ENCODE measurements at regions not wholly inside any gene's neighbourhood (a gene's known extent, or its start where the extent isn't known, plus 50 kb on each side); places are given as distances from the start of the nearest gene placed in this dataset.

- H2AK5ac ChIP-seq (ENCODE audit: low read depth, low read length), result no peak overlapping the region
- no peak overlapping the region for H2BK120ac ChIP-seq (replicated peaks; ENCODE audit: low read depth, low read length)
- no peaks in the 10 kb centered on the region for H3K23me2 ChIP-seq (ENCODE audit: low read depth, low read length)
- H3K23ac ChIP-seq (ENCODE audit: insufficient read length), result no peak overlapping the region
- H3K27me3 ChIP-seq (replicated peaks in 1 of 4; ENCODE audit: control insufficient read depth in 3 of 4, extremely low read depth in 1 of 4, insufficient read depth in 3 of 4, low read length in 3 of 4), result peaks cover 0 to 1% (median 0%) of the 10 kb centered on the region in 4 experiments; a peak in 1 of 7 replicates
- H2BK12ac ChIP-seq (ENCODE audit: low read depth, low read length), result no peak overlapping the region
- 89% methylated on average over 3 of the region's 3 CpGs; no CpG with 5 or more reads in 1 of the 2 experiments for WGBS, 2 experiments (ENCODE audit: extremely low coverage in 1 of 2, insufficient coverage in 1 of 2, insufficient read length in 1 of 2, insufficient replicate concordance in 2 of 2, low coverage in 1 of 2, low lambda C conversion rate in 2 of 2, missing lambda C conversion rate in 1 of 2)
- ChIA-PET POLR2A (ENCODE audit: partially characterized antibody) (no interaction called here), CTCF (ENCODE audit: partially characterized antibody) (no interaction called here)
- no peak overlapping the region for H2BK15ac ChIP-seq (ENCODE audit: low read length)
- no peak overlapping the region for H4K8ac ChIP-seq (ENCODE audit: extremely low read depth, insufficient read depth, low read length)
- H3K18ac ChIP-seq (ENCODE audit: extremely low read depth, low read length), result no peak overlapping the region
- no peak overlapping the region for H3K4ac ChIP-seq (replicated peaks; ENCODE audit: insufficient read length, low read depth, low read length)
- H2BK5ac ChIP-seq (ENCODE audit: low read depth, low read length), result no peak overlapping the region
- H4K91ac ChIP-seq (replicated peaks; ENCODE audit: insufficient read length, low read length), result no peak overlapping the region
- H3K36me3 ChIP-seq (ENCODE audit: control insufficient read depth in 2 of 4, insufficient read depth in 4 of 4, low read length in 3 of 4), result 0 out of 8 replicates have a peak, but pooled peaks cover 0 to 2% (median 0%) of the 10 kb centered on the region in 4 experiments
- no peak for FAIRE-seq
- H3K4me2 ChIP-seq (ENCODE audit: insufficient read depth in 1 of 2, low read depth in 2 of 2, low read length in 2 of 2), result no peak overlapping the region
- peaks cover 0 to 7% of the 10 kb centered on the region in 2 experiments; a peak in 1 of 4 replicates for H3K9me3 ChIP-seq (ENCODE audit: insufficient read depth in 2 of 2, low read depth in 1 of 2, low read length in 1 of 2)
- no peak overlapping the region for H2BK20ac ChIP-seq (ENCODE audit: low read length)
- H2AFZ ChIP-seq (ENCODE audit: low read length), result no peak overlapping the region
- no peak overlapping the region for H3K4me3 ChIP-seq (ENCODE audit: extremely low read depth in 1 of 4, insufficient read depth in 2 of 4, low read depth in 3 of 4, low read length in 4 of 4)
- no peaks in the 10 kb centered on the region for H4K20me1 ChIP-seq (replicated peaks in 1 of 2; ENCODE audit: control insufficient read depth in 1 of 2, insufficient read depth in 2 of 2, low read length in 2 of 2)
- H3K27ac ChIP-seq (ENCODE audit: low read depth, low read length), result no peak overlapping the region
- H3K79me1 ChIP-seq (ENCODE audit: low read depth, low read length), result no peaks in the 10 kb centered on the region
- no peaks in the 10 kb centered on the region for H3K4me1 ChIP-seq (replicated peaks in 1 of 4; ENCODE audit: control insufficient read depth in 3 of 4, insufficient read depth in 4 of 4, low read length in 3 of 4)
- no peak overlapping the region for H3K14ac ChIP-seq (ENCODE audit: insufficient read length)
- TF ChIP-seq CHD2 (IDR thresholded peaks at IDR 0.05; ENCODE audit: low read length) (no peak), SP2 (IDR thresholded peaks at IDR 0.05; ENCODE audit: low read length) (no peak), NANOG (IDR thresholded peaks at IDR 0.05; ENCODE audit: insufficient read depth, low read depth, low read length, poor library complexity, severe bottlenecking) (no peak), EGR1 (IDR thresholded peaks at IDR 0.05; ENCODE audit: borderline replicate concordance, low read depth, low read length) (no peak), JUND (IDR thresholded peaks at IDR 0.05; ENCODE audit: low read length) (no peak)
- DNase-seq (ENCODE audit: low read depth in 1 of 2, low spot score in 2 of 2), result no peak
- H3K79me2 ChIP-seq (ENCODE audit: control insufficient read depth in 1 of 2, insufficient read depth in 2 of 2, low read length in 2 of 2), result no peaks in the 10 kb centered on the region
- no peak overlapping the region for H3K9ac ChIP-seq (replicated peaks in 1 of 4; ENCODE audit: extremely low read depth in 1 of 4, low read depth in 3 of 4, low read length in 3 of 4)
- H4K5ac ChIP-seq (ENCODE audit: insufficient read length, low read depth, low read length), result no peak overlapping the region
- H3K56ac ChIP-seq (replicated peaks; ENCODE audit: insufficient read length, low read depth, low read length), result no peak overlapping the region
These were observed 1262.2 kb upstream of the PIK3C3 start for GRCh38 chr18:40692871-40693270.

Measured in H1 (cell line).